HG03520 (cell line): ENCODE measurements at regions not wholly inside any gene's neighbourhood (a gene's known extent, or its start where the extent isn't known, plus 50 kb on each side); places are given as distances from the start of the nearest gene placed in this dataset.

ENCODE experiments used
- ATAC-seq: cut with Tn5 transposase; IDR thresholded peaks from one replicate; pipeline ENCODE4 v1.9.1; 2021; ENCODE audit warnings: mild to moderate bottlenecking, moderate library complexity; ENCODE audit not compliant: unreplicated experiment

DNA sequence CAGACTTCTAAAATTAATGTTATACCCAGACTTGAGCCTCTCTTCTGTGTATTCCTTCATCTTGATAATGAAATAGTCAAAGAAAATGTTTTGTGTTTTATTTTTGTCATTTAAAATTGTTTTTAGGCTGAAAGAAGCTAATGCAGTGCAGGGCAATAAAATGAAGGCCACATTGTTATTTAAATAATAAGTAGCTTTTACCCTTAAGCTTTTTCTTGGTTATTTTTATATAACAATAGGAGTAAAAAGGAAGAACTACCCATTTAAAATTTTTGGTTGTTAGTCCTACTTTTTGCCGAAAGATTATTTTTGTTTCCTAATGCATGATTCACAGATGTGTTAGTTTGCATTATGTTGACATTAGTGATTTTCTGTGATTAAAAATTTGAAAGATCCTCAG lies 181.0 kb upstream of the MEOX2 start:
- ATAC-seq, result no peak

DNA sequence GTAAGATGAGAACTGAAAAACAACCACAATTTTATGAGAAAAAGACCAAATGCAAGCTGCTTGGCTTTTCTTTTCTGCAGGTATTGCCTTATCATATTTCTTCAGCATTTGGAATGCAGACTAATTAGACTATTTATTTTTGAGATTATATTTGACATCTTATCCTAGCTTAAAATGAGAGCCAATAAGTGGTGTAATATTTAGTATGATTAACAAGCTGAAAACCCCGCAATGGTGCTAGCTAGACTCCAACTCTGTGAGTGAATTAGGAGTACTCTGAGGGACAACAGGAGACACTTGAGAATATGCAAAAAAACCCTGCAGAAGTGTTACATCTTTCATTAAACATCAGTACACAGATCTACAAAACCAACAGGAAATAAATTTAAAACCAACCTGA lies 180.3 kb upstream of the MEOX2 start:
- ATAC-seq, result no peak

DNA sequence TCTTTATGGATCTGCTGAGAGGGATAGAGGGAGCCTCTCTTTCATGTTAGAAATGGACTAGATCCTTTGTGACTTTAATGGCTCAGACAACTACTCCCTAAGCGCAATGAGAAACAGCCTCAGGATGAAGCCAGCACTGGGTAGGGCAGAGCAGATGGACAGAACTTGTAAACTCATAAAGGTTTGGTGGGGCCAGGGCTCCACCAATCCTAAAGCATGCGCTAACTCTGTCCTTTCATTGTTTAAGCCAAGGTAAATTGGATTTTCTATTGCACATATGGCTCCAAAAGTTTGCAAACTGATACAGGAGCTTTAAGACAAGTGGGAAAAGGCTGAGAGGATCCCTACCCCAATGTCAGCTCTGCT lies 178.1 kb upstream of the MEOX2 start:
- ATAC-seq, result no peak

DNA sequence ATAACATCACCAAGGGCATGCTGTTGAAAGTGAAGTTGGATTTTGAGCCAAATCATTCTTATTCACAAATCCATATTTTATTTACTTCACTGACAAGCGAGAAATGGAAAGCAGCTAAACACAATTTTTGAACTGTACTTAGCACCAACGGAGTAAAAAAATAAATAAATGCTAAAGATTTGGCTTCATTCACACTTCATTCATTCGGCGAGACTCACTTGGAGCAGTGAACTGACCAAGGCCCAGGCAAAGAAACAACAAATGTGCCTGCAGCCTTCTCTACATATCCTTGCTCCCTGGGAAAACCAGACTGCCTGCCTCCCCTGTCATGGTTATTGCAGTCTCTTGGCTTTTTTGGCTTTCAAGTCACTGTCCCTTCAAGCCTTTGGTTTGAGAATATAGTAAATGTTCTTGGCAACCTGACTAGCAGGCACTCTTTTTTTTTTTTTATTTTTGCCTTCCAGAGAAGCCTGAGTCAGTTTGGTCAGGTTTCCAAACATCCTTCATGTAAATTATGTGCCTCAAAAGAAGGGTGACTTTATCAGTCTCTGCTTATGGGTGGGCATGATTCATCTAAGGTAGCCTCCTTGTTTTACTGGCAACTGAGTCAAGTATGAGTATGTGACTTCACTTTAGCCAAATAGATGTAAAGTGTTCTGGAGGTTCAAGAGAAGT lies 177.6 kb upstream of the MEOX2 start:
- ATAC-seq, result no peak

DNA sequence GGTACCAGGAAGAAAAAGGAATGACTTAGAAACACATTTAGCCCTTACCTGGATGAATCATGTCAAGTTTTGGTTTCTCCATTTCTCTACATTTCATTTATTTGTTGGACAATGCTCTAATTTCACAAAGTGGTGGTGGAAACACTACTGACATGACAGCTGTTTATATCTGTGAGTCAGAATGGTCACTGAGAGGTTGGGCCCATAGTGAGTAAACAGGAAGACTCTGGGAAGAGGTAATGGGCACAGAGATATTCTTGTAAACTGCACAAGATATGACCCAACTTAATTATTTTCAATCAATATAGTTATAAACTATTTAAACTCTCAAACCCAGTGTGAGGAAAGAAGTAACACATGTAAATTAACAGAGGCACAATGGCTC lies 176.3 kb upstream of the MEOX2 start:
- ATAC-seq, result no peak

GRCh38 chr7:15862016-15862780 lies 175.7 kb upstream of the MEOX2 start:
- no peak for ATAC-seq

GRCh38 chr7:15860264-15860949 lies 173.9 kb upstream of the MEOX2 start:
- ATAC-seq, result no peak

DNA sequence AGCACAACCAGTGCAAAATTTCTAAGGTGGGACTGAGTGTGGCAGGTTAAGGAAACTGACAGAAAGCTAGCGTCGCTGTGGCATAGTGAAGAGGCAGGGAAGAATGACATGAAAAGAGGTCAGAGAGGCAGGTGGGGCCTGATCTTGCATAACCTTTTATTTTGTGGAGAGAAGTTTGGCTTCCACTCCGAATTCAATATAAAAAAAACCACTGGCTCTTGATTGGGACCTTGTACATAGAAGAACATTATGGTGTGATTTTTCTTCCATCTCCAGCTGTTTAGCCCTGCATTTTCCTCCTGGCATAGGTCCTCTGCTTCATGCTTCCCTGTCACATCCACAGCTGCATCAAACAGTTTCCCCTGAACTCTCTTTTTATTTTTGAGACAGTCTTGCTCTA lies 170.5 kb upstream of the MEOX2 start:
- ATAC-seq, result no peak

GRCh38 chr7:15856311-15856710 lies 169.8 kb upstream of the MEOX2 start:
- ATAC-seq, result no peak

- ATAC-seq, result no peak
Measured at GRCh38 chr7:15855525-15856109, 169.1 kb upstream of the MEOX2 start.

DNA sequence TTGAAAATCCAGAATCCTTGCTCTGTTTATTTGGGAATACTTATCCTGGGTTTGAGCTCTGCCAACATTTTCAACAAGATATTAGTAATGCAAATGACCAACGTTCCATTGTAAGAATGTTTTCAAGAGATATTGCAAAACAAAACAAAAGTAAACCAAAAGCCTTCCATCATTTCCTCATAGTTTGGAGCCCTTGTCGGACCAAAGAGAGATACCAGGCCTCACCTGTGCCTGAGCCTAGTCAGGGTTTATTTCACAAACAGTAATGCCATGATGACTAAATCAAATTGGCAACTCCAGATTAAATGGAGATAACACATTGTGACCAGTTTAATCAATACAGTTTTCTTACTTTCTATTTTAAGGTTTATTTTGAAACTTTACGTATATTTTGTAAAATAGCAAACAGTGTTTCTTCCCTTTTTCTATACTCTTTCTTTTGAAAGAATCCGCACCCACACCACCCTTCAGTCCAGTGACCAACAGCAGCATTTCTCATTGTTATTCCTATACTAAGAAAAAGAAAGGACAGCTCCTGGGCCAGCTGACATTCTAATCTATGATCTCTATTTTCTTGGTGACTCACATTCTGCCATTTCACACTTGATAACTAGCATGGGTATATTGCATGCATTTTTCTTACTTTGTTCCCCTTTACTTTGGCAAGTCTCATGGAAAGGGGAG lies 168.5 kb upstream of the MEOX2 start:
- ATAC-seq, result no peak

DNA sequence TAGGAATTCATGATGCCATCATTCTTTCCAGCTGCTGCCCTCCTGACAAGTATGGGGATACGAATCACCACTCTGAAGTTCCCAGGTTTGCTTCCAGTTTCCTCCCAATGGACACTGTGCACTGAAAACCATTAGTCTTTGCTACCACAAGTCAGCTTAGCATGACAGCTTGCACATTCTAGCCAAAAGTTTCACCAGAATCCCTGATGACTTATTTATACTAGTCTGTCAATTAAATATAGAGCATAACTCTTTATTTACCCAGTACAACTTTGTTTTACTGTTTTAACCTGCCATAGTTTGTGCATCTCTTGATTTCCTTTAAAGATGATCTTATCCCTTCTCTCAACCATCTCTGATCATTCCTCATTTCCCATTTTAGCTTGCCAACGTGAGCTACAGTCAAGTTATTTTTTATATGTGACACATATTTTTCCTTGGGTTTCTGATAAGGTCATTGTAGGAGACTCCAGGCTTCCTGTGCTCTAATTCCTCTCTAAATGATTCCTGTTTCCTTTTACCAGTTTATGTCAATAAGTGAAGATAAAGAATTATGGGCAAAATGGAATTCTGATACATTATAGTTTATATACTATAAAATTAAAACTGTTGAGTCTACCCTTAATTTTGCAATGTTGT lies 167.5 kb upstream of the MEOX2 start:
- no peak for ATAC-seq

DNA sequence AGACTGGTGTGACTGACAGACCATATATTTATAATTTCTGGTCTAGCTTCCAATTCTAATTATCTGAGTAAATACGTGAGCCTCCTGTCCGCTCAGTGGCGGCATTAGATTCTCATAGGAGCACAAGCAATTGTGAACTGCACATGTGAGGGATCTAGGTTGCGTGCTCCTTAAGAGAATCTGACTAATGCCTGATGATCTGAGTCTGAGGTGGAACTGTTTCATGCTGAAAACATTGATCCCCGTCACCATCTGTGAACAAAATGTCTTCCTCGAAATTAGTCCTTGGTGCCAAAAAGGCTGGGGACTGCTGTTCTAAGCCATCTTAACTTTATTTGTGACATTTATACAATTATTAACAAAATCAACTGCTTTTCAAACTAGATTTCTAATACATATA lies 164.7 kb upstream of the MEOX2 start:
- ATAC-seq, result no peak

GRCh38 chr7:15848901-15849300 lies 162.4 kb upstream of the MEOX2 start:
- no peak for ATAC-seq

DNA sequence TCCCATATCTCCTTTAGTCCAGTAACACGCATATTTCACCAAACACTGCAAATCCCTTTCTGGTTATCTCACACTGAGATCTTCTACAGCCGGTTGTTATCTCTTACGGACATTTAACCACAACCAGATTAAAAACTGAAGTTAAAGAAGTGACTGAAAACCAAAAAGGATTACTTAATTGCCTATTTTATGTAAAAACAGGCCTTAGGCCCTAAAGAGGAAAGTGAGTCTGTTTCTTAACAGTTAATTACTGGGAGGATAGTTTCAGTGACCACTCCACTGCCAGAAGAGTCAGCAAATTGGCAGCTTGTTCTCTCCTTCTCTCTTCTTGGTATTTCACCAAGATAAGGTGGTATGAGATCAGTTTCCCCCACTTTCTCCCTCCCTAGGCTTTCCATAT lies 161.9 kb upstream of the MEOX2 start:
- no peak for ATAC-seq

- no peak for ATAC-seq
Measured at GRCh38 chr7:15845868-15846267, 159.4 kb upstream of the MEOX2 start.

DNA sequence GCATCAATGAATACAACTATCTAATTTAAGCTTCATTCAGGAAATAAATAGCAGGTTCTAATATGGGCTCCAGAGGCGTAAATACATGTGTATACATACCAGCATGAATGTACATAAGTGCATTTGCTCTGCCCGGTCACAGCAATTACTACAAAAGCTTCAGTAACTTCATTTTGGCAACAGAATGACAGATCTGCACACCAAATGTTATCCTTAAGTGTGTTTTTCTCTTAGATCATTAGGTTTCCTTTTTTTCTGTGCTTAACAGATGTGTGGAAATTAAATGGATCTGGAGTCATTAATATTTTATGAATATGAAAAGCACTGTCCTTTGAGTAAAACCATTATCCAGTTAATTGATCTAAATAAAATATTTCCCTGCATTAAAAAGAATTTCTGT lies 159.0 kb upstream of the MEOX2 start:
- ATAC-seq, result no peak

DNA sequence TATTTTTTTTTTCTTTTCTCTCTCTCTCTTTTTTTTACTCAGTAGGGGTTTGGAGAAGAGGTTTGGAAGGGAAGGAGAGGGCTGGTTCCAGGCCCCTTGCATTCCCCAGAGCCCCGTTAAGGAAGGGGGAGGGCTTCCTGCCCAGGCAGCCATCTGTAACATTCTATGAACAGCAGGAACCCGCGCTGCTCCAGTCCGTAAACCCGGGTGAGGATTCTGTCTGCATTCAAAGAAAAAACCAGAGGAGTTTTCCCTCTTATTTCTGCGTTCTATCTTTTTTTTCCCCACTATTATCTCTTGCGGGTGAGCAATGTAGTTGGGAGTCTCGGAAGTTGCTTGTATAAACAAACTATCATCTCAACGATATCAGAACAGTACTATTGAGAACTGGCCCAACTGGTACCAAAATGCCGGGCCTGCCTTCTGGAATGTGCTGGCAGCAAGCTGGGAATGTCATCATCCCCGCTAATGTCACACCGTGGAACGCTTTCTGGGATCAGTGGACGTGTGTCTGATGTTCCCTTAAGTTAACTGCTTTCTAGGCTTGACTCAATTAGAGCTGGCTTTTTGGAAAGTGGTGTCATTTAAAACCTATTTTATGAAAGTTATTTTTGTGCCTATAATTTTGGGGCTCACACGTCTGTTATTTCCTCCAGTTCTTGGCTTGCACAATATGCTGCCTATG lies 153.1 kb upstream of the MEOX2 start:
- ATAC-seq, result no peak

DNA sequence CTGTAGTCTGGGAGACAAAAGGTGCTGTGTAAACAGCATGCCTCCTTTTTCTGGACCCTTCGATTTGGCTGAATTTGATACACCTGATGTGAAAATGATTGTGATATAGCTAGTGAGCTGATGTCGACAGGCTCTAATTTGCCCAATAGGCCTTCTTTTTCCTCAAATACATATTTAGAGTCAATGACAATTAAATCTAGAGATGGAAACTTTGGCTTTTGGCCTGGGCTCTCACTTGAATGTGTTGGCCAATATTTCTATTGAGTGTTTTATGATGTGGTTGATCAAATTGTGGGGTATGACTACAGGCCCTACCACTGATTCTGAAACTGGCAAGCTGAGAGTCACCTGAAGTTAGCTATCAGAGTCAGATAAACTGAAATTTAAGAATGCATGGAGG lies 151.8 kb upstream of the MEOX2 start:
- no peak for ATAC-seq

GRCh38 chr7:15837306-15837950 lies 150.9 kb upstream of the MEOX2 start:
- ATAC-seq, result no peak
